ENCODE measurements at regions not wholly inside any gene's neighbourhood (a gene's known extent, or its start where the extent isn't known, plus 50 kb on each side); places are given as distances from the start of the nearest gene placed in this dataset.

GRCh38 chr6:14696367-14696766, 549.5 kb upstream of the JARID2 start:
- H3K27me3 Mint-ChIP-seq (ENCODE audit: low read depth, unreplicated experiment): no peaks in the 10 kb centered on the region
- peaks cover 7% of the 10 kb centered on the region for H3K9me3 Mint-ChIP-seq (ENCODE audit: unreplicated experiment)
- no peaks in the 10 kb centered on the region for H3K4me1 ChIP-seq (ENCODE audit: insufficient read depth, low read length)
- no peaks in the 10 kb centered on the region for H3K36me3 ChIP-seq (ENCODE audit: insufficient read depth, low read length)
- H2AFZ ChIP-seq (ENCODE audit: low read depth, low read length): no peak overlapping the region
- H3K27ac ChIP-seq (ENCODE audit: low read depth, low read length): no peak overlapping the region
- FAIRE-seq: no peak
- no peak overlapping the region for H3K4me3 Mint-ChIP-seq (ENCODE audit: unreplicated experiment)
- H3K9ac ChIP-seq (ENCODE audit: low read length): no peak overlapping the region
- no peak overlapping the region for H3K4me3 ChIP-seq (ENCODE audit: insufficient read depth, low read depth, low read length)
- no peaks in the 10 kb centered on the region for H3K27me3 ChIP-seq (ENCODE audit: insufficient read depth, low read length)
- H3K27ac Mint-ChIP-seq (ENCODE audit: unreplicated experiment): no peak overlapping the region
- TF ChIP-seq CTCF (IDR thresholded peaks at IDR 0.05; ENCODE audit: insufficient read depth, low read depth, low read length): no peak
- no peak for TF ChIP-seq EZH2 (IDR thresholded peaks at IDR 0.05; ENCODE audit: insufficient read depth, low read length)
- no peak overlapping the region for H3K4me2 ChIP-seq (ENCODE audit: low read length)
- peaks cover 3% of the 10 kb centered on the region for H3K4me1 Mint-ChIP-seq (ENCODE audit: low read depth, unreplicated experiment)
- no peak for DNase-seq (ENCODE audit: low read depth)
- no peaks in the 10 kb centered on the region for H3K36me3 Mint-ChIP-seq (ENCODE audit: low read depth, unreplicated experiment)
- no peaks in the 10 kb centered on the region for H3K79me2 ChIP-seq (ENCODE audit: insufficient read depth, low read length)
- no peaks in the 10 kb centered on the region for H3K9me3 ChIP-seq (ENCODE audit: insufficient read depth, low read depth, low read length)
- no peaks in the 10 kb centered on the region for H4K20me1 ChIP-seq (ENCODE audit: insufficient read depth, low read length)

- Histone ChIP-seq H4K20me1 (ENCODE audit: insufficient read depth, low read length) (no peaks in the 10 kb centered on the region), H2AFZ (ENCODE audit: low read depth, low read length) (no peak overlapping the region), H3K27ac (ENCODE audit: low read depth, low read length) (no peak overlapping the region), H3K4me2 (ENCODE audit: low read length) (no peak overlapping the region), H3K9ac (ENCODE audit: low read length) (no peak overlapping the region), H3K36me3 (ENCODE audit: insufficient read depth, low read length) (no peaks in the 10 kb centered on the region), H3K4me3 (ENCODE audit: insufficient read depth, low read depth, low read length) (no peak overlapping the region), H3K4me1 (ENCODE audit: insufficient read depth, low read length) (no peaks in the 10 kb centered on the region), H3K9me3 (ENCODE audit: insufficient read depth, low read depth, low read length) (no peaks in the 10 kb centered on the region), H3K27me3 (ENCODE audit: insufficient read depth, low read length) (no peaks in the 10 kb centered on the region), H3K79me2 (ENCODE audit: insufficient read depth, low read length) (no peaks in the 10 kb centered on the region)
- DNase-seq (ENCODE audit: low read depth) (no peak), FAIRE-seq (no peak)
- H3K27ac Mint-ChIP-seq (ENCODE audit: unreplicated experiment): no peak overlapping the region
- H3K4me1 Mint-ChIP-seq (ENCODE audit: low read depth, unreplicated experiment): peaks cover 3% of the 10 kb centered on the region
- no peaks in the 10 kb centered on the region for H3K36me3 Mint-ChIP-seq (ENCODE audit: low read depth, unreplicated experiment)
- no peaks in the 10 kb centered on the region for H3K27me3 Mint-ChIP-seq (ENCODE audit: low read depth, unreplicated experiment)
- H3K9me3 Mint-ChIP-seq (ENCODE audit: unreplicated experiment): peaks cover 7% of the 10 kb centered on the region
- H3K4me3 Mint-ChIP-seq (ENCODE audit: unreplicated experiment): no peak overlapping the region
- TF ChIP-seq CTCF (IDR thresholded peaks at IDR 0.05; ENCODE audit: insufficient read depth, low read depth, low read length) (no peak), EZH2 (IDR thresholded peaks at IDR 0.05; ENCODE audit: insufficient read depth, low read length) (no peak)
These were observed 548.4 kb upstream of the JARID2 start for GRCh38 chr6:14697427-14697826.

- H3K4me3 Mint-ChIP-seq (ENCODE audit: unreplicated experiment): no peak overlapping the region
- no peak overlapping the region for H3K27ac Mint-ChIP-seq (ENCODE audit: unreplicated experiment)
- Histone ChIP-seq H3K4me1 (ENCODE audit: insufficient read depth, low read length) (peaks cover 14% of the 10 kb centered on the region), H3K9me3 (ENCODE audit: insufficient read depth, low read depth, low read length) (no peaks in the 10 kb centered on the region), H3K27me3 (ENCODE audit: insufficient read depth, low read length) (no peaks in the 10 kb centered on the region), H3K36me3 (ENCODE audit: insufficient read depth, low read length) (no peaks in the 10 kb centered on the region), H4K20me1 (ENCODE audit: insufficient read depth, low read length) (no peaks in the 10 kb centered on the region), H3K79me2 (ENCODE audit: insufficient read depth, low read length) (no peaks in the 10 kb centered on the region), H3K4me3 (ENCODE audit: insufficient read depth, low read depth, low read length) (no peak overlapping the region), H3K4me2 (ENCODE audit: low read length) (no peak overlapping the region), H2AFZ (ENCODE audit: low read depth, low read length) (no peak overlapping the region), H3K27ac (ENCODE audit: low read depth, low read length) (no peak overlapping the region), H3K9ac (ENCODE audit: low read length) (no peak overlapping the region)
- peaks cover 17% of the 10 kb centered on the region for H3K4me1 Mint-ChIP-seq (ENCODE audit: low read depth, unreplicated experiment)
- no peaks in the 10 kb centered on the region for H3K36me3 Mint-ChIP-seq (ENCODE audit: low read depth, unreplicated experiment)
- TF ChIP-seq EZH2 (IDR thresholded peaks at IDR 0.05; ENCODE audit: insufficient read depth, low read length) (no peak), CTCF (IDR thresholded peaks at IDR 0.05; ENCODE audit: insufficient read depth, low read depth, low read length) (no peak)
- no peaks in the 10 kb centered on the region for H3K27me3 Mint-ChIP-seq (ENCODE audit: low read depth, unreplicated experiment)
- H3K9me3 Mint-ChIP-seq (ENCODE audit: unreplicated experiment): peaks cover 7% of the 10 kb centered on the region
- FAIRE-seq: no peak
- DNase-seq (ENCODE audit: low read depth): no peak
These were observed 545.9 kb upstream of the JARID2 start for GRCh38 chr6:14699803-14700601.
